ENCODE measurements at regions not wholly inside any gene's neighbourhood (a gene's known extent, or its start where the extent isn't known, plus 50 kb on each side); places are given as distances from the start of the nearest gene placed in this dataset.

DNA sequence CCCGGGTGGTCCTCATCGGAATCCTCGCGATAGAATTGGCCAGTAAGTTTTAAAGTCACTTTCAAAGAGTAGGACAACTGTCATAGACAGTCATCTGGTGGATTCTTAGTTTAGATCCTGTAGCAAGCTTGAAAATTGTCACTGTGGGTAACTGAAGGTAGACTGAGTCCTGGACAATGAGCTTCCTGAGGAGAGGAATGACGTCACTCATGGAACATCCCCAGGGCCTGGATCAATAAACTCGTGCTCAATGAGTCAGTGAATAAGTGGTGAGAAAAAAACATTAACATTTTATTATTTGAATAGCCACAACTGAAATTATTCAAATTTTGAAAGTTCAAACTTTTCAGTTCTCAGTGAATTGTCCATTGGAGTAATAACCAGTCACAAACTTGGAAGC lies 101.4 kb upstream of the CXCR4 start:
- TF ChIP-seq, protein P1, sequence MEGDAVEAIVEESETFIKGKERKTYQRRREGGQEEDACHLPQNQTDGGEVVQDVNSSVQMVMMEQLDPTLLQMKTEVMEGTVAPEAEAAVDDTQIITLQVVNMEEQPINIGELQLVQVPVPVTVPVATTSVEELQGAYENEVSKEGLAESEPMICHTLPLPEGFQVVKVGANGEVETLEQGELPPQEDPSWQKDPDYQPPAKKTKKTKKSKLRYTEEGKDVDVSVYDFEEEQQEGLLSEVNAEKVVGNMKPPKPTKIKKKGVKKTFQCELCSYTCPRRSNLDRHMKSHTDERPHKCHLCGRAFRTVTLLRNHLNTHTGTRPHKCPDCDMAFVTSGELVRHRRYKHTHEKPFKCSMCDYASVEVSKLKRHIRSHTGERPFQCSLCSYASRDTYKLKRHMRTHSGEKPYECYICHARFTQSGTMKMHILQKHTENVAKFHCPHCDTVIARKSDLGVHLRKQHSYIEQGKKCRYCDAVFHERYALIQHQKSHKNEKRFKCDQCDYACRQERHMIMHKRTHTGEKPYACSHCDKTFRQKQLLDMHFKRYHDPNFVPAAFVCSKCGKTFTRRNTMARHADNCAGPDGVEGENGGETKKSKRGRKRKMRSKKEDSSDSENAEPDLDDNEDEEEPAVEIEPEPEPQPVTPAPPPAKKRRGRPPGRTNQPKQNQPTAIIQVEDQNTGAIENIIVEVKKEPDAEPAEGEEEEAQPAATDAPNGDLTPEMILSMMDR (conservative IDR thresholded peaks at IDR 0.05): no peak
- TF ChIP-seq EZH2 (IDR thresholded peaks at IDR 0.05; ENCODE audit: low read depth): no peak
